Peyer's patch (tissue), 4 donors: ENCODE measurements at regions not wholly inside any gene's neighbourhood (a gene's known extent, or its start where the extent isn't known, plus 50 kb on each side); places are given as distances from the start of the nearest gene placed in this dataset.

Source experiments
- POLR2A ChIP-seq, 2 donors: fragments of 450-650 bp; IDR thresholded peaks; one replicate each; pipeline ENCODE4 v1.5.1; 2017; ENCODE audit warnings: antibody characterized with exemption in 2 of 2, mild to moderate bottlenecking in 2 of 2, moderate library complexity in 2 of 2
- TF ChIP-seq, protein P1 (sequence below), 6 experiments: fragments of 450-650 bp in 4 of 6; fragments of 200-600 bp in 2 of 6; sonication (generic) in 1 of 6; IDR thresholded peaks; one replicate each; pipeline ENCODE4 v1.5.1; 2017 to 2019; ENCODE audit warnings: antibody characterized with exemption in 6 of 6, mild to moderate bottlenecking in 3 of 6, moderate library complexity in 1 of 6

DNA sequence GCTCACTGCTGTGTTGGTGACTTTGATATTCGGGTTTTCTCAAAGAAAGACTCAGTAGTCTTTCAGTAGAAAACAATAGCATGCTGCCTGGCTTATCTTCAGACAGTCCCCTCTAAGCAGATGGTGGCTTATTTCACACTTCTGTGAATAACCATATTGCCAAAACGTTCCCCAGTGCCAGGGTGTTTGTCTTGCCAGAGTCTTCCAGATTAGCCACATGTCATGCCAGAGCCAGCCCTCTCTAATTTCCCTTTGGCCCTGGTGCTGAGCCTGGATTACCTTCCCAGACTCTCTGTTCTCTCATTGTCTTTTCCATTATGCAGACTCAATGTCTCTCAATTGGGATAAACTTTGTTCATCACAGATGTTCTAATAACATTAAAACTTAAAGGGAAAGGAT lies 488.0 kb upstream of the ATXN8OS start:
- TF ChIP-seq POLR2A (IDR thresholded peaks at IDR 0.05) = no peak
- TF ChIP-seq, protein P1, sequence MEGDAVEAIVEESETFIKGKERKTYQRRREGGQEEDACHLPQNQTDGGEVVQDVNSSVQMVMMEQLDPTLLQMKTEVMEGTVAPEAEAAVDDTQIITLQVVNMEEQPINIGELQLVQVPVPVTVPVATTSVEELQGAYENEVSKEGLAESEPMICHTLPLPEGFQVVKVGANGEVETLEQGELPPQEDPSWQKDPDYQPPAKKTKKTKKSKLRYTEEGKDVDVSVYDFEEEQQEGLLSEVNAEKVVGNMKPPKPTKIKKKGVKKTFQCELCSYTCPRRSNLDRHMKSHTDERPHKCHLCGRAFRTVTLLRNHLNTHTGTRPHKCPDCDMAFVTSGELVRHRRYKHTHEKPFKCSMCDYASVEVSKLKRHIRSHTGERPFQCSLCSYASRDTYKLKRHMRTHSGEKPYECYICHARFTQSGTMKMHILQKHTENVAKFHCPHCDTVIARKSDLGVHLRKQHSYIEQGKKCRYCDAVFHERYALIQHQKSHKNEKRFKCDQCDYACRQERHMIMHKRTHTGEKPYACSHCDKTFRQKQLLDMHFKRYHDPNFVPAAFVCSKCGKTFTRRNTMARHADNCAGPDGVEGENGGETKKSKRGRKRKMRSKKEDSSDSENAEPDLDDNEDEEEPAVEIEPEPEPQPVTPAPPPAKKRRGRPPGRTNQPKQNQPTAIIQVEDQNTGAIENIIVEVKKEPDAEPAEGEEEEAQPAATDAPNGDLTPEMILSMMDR (IDR thresholded peaks at IDR 0.05) = no peak
